ENCODE measurements at regions not wholly inside any gene's neighbourhood (a gene's known extent, or its start where the extent isn't known, plus 50 kb on each side); places are given as distances from the start of the nearest gene placed in this dataset.
"Not testable (repeated sequence)": the region's sequence is repeated elsewhere in the genome, so short reads cannot be mapped to it uniquely, and the experiment has no call there.

DNA sequence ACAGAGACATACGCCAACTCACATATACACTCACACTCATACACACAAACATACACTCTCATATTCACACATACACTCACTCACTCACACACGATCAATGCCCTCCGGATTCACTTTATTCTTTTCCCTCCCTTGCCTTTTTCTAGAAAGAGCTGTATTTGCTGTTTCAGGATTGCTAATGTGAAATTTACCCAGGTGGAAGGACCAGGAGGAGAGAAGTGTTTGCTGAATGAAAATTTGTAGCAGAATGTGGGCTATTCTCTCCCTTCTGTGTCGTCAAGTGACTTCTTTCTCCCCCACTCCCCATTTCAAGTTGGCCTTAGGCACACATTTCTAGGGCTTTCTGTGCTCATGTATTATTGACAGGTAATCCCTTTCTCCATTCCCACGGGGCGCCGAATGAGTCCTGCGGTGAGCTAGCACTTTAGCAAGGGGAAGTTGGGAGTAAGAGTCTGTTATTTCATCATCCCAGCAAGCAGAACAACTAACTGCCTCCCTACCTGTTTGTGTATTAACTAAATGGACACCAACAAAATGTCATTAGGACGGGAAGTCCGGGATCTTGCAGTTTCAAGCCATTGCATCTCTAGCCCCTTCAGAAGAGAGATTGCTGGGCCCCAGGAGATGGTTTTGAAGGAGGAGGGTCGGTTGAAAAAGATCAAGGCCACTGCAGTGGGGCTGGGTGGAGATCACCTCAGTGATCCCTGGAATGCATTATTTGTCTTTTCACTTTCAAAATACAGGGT, 97.1 kb upstream of the TAF11L2 start:
- CTCF ChIA-PET: no interaction called here
- no peaks in the 10 kb centered on the region for H3K27me3 Mint-ChIP-seq
- H3K27ac Mint-ChIP-seq: no peak overlapping the region
- no peaks in the 10 kb centered on the region for H3K36me3 Mint-ChIP-seq
- peaks cover 8% of the 10 kb centered on the region for H3K9me3 Mint-ChIP-seq
- no peaks in the 10 kb centered on the region for H3K4me1 Mint-ChIP-seq
- no peak for DNase-seq
- H3K4me3 Mint-ChIP-seq: no peak overlapping the region

DNA sequence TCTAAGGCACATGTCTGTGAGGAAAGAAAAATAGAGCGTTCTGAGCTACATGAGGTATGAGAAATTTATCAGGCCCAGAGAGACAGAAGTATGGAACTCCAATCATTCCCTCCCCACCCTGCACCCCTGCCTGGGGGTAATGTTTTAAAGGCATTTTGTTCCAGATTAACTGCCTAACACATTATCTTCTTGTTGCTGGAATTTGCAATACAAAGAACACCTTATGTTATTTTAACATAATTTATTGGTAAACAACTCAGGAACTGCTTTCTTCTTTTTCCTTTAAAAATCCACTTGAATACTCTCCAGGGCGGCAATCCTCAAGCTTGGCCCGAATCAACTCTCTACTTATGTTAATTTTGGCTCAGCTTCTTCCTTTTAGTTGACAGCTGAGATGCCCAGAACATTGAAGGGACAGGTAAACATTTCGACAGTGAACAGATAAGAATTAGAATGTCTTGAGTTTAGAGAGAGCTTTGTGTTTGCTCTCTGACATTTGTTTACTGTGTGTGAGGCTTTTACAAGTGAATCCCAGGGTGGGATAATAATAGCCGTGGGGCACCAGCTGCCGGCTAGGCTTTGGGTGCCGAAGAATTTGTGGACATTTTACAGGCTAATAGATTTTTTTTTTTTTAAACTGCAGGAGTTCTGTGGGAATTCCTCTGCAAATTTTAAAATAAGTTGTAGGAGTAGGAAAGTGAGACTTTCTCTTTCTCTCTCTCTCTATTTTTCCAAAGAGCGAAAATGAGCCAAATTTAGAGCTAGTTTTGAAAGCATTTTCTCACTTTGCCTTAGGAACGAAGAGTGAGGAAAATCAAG, 96.4 kb upstream of the TAF11L2 start:
- CTCF ChIA-PET: no interaction called here
- H3K36me3 Mint-ChIP-seq: no peaks in the 10 kb centered on the region
- H3K9me3 Mint-ChIP-seq: peaks cover 8% of the 10 kb centered on the region

DNA sequence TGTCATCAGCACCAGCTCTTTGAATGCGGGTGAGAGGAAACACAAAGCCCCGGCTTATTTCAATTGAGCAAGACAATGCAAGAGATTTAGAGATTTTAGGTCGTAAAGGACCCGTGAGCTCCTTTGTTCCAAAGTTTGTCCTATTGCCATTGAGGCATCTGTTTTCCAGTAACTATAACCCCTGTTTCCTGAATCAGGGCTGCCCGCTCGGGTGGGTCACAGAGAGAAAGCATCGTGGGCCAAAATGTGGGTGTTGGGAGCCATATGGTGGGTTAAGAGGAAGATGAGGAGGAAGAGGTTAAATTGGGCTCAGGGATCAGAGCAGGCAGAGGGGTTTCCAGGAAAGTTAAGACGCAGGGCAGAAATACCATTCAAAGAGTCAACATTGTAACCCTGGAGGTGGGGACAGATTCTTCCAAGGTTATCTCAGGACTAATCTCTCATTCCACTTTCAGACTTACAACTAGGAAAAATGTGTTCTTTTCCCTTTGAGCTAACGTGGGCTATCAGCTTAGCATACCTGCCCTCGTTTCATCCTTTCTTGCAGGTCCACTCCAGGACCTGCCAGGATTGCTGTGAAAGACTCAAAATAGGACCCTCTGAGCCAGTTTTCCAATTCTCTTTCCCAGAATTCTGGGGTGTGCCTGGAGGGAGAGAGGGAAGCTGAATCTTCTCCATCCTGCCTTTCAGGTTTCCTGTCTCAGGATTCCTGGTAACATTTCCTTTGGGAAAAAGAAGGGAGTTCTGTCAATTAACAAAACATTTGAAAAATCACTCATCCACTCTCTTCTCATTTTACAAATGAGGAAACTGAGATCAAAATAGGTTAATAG, 95.5 kb upstream of the TAF11L2 start:
- peaks cover 5% of the 10 kb centered on the region for H3K9me3 Mint-ChIP-seq
- H3K4me1 Mint-ChIP-seq: no peaks in the 10 kb centered on the region
- H3K4me3 Mint-ChIP-seq: no peak overlapping the region
- H3K27ac Mint-ChIP-seq: no peak overlapping the region
- H3K36me3 Mint-ChIP-seq: no peaks in the 10 kb centered on the region
- no peaks in the 10 kb centered on the region for H3K27me3 Mint-ChIP-seq
- no peak for DNase-seq
- CTCF ChIA-PET: no interaction called here

More for the DNA sequence above, 96.4 kb upstream of the TAF11L2 start:
- H3K4me3 Mint-ChIP-seq: no peak overlapping the region
- no peak overlapping the region for H3K27ac Mint-ChIP-seq
- no peaks in the 10 kb centered on the region for H3K27me3 Mint-ChIP-seq
- H3K4me1 Mint-ChIP-seq: no peaks in the 10 kb centered on the region
- DNase-seq: no peak

- Mint-ChIP-seq H3K4me3 (no peak overlapping the region), H3K36me3 (no peaks in the 10 kb centered on the region), H3K27me3 (no peaks in the 10 kb centered on the region), H3K4me1 (no peaks in the 10 kb centered on the region), H3K9me3 (peaks cover 2% of the 10 kb centered on the region), H3K27ac (no peak overlapping the region)
- CTCF ChIA-PET: no interaction called here
- no peak for DNase-seq
Measured at GRCh38 chr5:17403695-17404490, 94.1 kb upstream of the TAF11L2 start.

- no peak for DNase-seq
- Mint-ChIP-seq H3K4me3 (no peak overlapping the region), H3K4me1 (no peaks in the 10 kb centered on the region), H3K27me3 (no peaks in the 10 kb centered on the region), H3K9me3 (peaks cover 2% of the 10 kb centered on the region), H3K27ac (no peak overlapping the region), H3K36me3 (no peaks in the 10 kb centered on the region)
- CTCF ChIA-PET: no interaction called here
Measured at GRCh38 chr5:17405976-17406375, 92.1 kb upstream of the TAF11L2 start.

- Mint-ChIP-seq H3K4me1 (no peaks in the 10 kb centered on the region), H3K27me3 (no peaks in the 10 kb centered on the region), H3K4me3 (no peak overlapping the region), H3K36me3 (no peaks in the 10 kb centered on the region), H3K9me3 (peaks cover 2% of the 10 kb centered on the region), H3K27ac (no peak overlapping the region)
- no peak for DNase-seq
- CTCF ChIA-PET: no interaction called here
Measured at GRCh38 chr5:17406423-17406838, 91.6 kb upstream of the TAF11L2 start.

DNA sequence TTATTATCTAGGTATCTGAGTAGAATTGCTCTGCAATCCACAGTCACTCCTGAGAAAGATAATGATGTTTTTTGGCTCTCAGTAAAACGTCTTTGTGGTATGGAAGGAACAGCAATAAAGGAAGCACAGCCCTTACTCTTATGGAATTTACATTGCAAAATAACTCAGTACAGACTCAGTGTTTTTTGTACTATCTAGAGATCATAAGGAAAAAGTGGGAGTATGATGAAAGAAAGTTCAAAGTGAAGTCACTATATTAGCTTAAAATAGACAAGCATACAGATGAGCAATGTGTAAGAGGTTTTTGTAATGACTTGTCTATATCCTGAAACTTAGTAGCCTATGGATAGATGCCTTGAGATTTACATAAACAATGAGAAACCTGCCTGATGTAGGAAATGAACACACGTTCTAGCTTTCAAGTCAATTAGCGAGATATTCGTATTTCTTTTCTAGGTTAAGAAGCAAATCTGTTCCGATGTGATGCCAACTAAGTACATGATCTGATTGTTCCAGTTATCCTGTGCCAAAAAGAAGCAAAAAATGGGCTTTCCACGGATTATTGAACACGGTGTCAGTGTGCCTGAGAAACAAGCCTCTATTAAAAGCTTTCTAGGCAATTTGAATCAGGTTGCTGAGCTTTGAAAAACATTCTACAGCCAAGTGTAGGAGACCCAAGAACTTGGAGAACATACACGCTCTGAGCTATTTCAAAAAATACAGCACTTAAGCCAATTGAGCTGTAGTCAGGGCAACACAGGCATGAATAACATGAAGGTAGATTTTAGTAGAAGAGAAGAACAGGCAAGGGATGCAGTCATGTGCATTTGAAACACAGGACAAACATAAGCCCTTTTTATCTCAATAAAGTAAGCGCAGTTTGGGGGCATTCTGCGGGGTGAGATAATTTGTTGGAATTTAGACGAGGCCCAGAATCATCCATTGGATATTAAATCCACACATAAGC, 86.3 kb upstream of the TAF11L2 start:
- Mint-ChIP-seq H3K4me3 (no peak overlapping the region), H3K36me3 (no peaks in the 10 kb centered on the region), H3K27me3 (no peaks in the 10 kb centered on the region), H3K27ac (no peak overlapping the region), H3K9me3 (peaks cover 3% of the 10 kb centered on the region), H3K4me1 (no peaks in the 10 kb centered on the region)
- DNase-seq: no peak
- CTCF ChIA-PET: no interaction called here

- no peak for DNase-seq
- CTCF ChIA-PET: no interaction called here
- Mint-ChIP-seq H3K4me3 (no peak overlapping the region), H3K4me1 (no peaks in the 10 kb centered on the region), H3K27ac (no peak overlapping the region), H3K9me3 (peaks cover 9% of the 10 kb centered on the region), H3K27me3 (no peaks in the 10 kb centered on the region), H3K36me3 (no peaks in the 10 kb centered on the region)
Measured at GRCh38 chr5:17412760-17413671, 85.0 kb upstream of the TAF11L2 start.

DNA sequence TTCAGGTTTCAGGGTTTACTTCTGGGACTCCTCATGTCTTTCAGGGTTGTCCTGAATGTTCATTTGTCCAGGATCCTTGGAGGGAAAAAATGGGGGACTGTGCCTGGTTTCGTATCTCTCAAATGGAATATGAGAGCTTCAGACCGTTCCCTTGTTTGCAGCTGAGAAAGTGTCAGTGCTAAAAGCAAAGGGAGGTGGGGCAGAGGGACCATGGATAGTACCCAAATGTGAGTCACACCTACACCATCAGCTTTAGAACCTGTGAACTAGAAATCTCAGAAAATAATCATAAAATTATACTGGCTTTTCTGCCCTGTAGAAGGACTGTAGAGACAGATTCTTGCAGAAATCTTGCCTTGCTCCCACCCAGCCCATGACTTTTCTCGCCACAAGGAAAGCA, 84.3 kb upstream of the TAF11L2 start:
- CTCF ChIA-PET: no interaction called here
- Mint-ChIP-seq H3K9me3 (peaks cover 9% of the 10 kb centered on the region), H3K27ac (no peak overlapping the region), H3K27me3 (no peaks in the 10 kb centered on the region), H3K4me3 (no peak overlapping the region), H3K36me3 (no peaks in the 10 kb centered on the region), H3K4me1 (no peaks in the 10 kb centered on the region)
- DNase-seq: no peak

DNA sequence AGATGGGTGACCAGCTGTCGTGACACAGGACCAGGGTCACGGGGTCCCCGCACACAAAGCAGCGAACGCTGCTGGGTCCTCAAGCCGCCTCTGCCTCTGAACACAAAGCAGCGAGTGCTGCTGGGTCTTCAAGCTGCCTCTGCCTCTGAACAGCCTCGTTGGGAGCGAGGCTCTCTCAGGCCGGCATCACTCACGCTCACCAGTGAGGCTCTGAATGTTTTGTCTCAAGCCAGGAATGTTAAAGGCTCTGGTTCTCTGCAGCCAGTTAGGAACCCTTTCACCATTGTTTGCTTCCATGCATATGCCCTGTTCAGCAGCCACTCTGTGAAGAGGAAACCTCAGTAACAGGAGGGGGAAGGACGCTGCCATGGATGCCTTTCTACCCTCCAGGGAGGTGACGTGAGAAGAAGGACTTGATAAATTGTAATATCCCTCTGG, 82.7 kb upstream of the TAF11L2 start:
- Mint-ChIP-seq H3K4me3 (no peak overlapping the region), H3K9me3 (peaks cover 13% of the 10 kb centered on the region), H3K36me3 (no peaks in the 10 kb centered on the region), H3K4me1 (no peaks in the 10 kb centered on the region), H3K27me3 (no peaks in the 10 kb centered on the region), H3K27ac (no peak overlapping the region)
- no peak for DNase-seq
- CTCF ChIA-PET: no interaction called here

DNA sequence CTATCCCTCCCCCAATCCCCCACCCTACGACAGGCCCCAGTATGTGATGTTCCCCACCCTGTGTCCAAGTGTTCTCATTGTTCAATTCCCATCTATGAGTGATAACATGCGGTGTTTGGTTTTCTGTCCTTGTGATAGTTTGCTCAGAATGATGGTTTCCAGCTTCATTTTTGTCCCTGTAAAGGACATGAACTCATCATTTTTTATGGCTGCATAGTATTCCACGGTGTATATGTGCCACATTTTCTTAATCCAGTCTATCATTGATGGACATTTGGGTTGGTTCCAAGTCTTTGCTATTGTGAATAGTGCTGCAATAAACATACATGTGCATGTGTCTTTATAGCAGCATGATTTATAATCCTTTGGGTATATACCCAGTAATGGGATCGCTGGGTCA, 81.7 kb upstream of the TAF11L2 start:
- H3K4me3 Mint-ChIP-seq, H3K36me3 Mint-ChIP-seq, DNase-seq, H3K27ac Mint-ChIP-seq, CTCF ChIA-PET, H3K27me3 Mint-ChIP-seq, H3K4me1 Mint-ChIP-seq: not testable (repeated sequence)
- H3K9me3 Mint-ChIP-seq: peaks cover 13% of the 10 kb centered on the region

- Mint-ChIP-seq H3K27me3 (no peaks in the 10 kb centered on the region), H3K4me3 (no peak overlapping the region), H3K27ac (peak overlapping the region; percentile 49), H3K36me3 (no peaks in the 10 kb centered on the region), H3K9me3 (peaks cover 11% of the 10 kb centered on the region), H3K4me1 (no peaks in the 10 kb centered on the region)
- no peak for DNase-seq
- CTCF ChIA-PET: no interaction called here
Measured at GRCh38 chr5:17424674-17425073, 73.4 kb upstream of the TAF11L2 start.

All from activated naive CD4-positive, alpha-beta T cell treated with anti-CD3 and anti-CD28 coated beads, Interleukin-2, amount 10 ng/mL, durations not matched to agents 7 days and 5 days (primary cell).